ENCODE measurements at regions not wholly inside any gene's neighbourhood (a gene's known extent, or its start where the extent isn't known, plus 50 kb on each side); places are given as distances from the start of the nearest gene placed in this dataset.

- Histone ChIP-seq H3K27ac (ENCODE audit: insufficient read depth, low read depth, low read length, poor library complexity, severe bottlenecking) (no peak overlapping the region), H3K9me3 (ENCODE audit: control insufficient read depth, low read length) (no peaks in the 10 kb centered on the region), H3K4me1 (ENCODE audit: control insufficient read depth, insufficient read depth, low read length) (no peaks in the 10 kb centered on the region), H3K36me3 (ENCODE audit: control insufficient read depth, insufficient read depth, low read length) (no peaks in the 10 kb centered on the region), H3K27me3 (ENCODE audit: control insufficient read depth, insufficient read depth, low read length, poor library complexity, severe bottlenecking) (no peaks in the 10 kb centered on the region), H3K4me3 (ENCODE audit: insufficient read depth, low read depth, low read length) (no peak overlapping the region)
- 84 to 86% methylated on average over 6 to 9 of the region's 10 CpGs for WGBS, 2 experiments
Observed at GRCh38 chr1:5632814-5633213, 359.4 kb downstream of the NPHP4 start.

GRCh38 chr1:5632224-5632623 is 360.0 kb downstream of the NPHP4 start:
- Histone ChIP-seq H3K27me3 (ENCODE audit: control insufficient read depth, insufficient read depth, low read length, poor library complexity, severe bottlenecking) (no peaks in the 10 kb centered on the region), H3K36me3 (ENCODE audit: control insufficient read depth, insufficient read depth, low read length) (no peaks in the 10 kb centered on the region), H3K4me3 (ENCODE audit: insufficient read depth, low read depth, low read length) (no peak overlapping the region), H3K9me3 (ENCODE audit: control insufficient read depth, low read length) (no peaks in the 10 kb centered on the region), H3K27ac (ENCODE audit: insufficient read depth, low read depth, low read length, poor library complexity, severe bottlenecking) (no peak overlapping the region), H3K4me1 (ENCODE audit: control insufficient read depth, insufficient read depth, low read length) (no peaks in the 10 kb centered on the region)
- WGBS, 2 experiments: 59 to 67% methylated on average over 4 of the region's 4 CpGs

- H3K27ac ChIP-seq (ENCODE audit: insufficient read depth, low read depth, low read length, poor library complexity, severe bottlenecking): no peak overlapping the region
- H3K36me3 ChIP-seq (ENCODE audit: control insufficient read depth, insufficient read depth, low read length): no peaks in the 10 kb centered on the region
- no peak overlapping the region for H3K4me3 ChIP-seq (ENCODE audit: insufficient read depth, low read depth, low read length)
- H3K9me3 ChIP-seq (ENCODE audit: control insufficient read depth, low read length): no peaks in the 10 kb centered on the region
- H3K4me1 ChIP-seq (ENCODE audit: control insufficient read depth, insufficient read depth, low read length): no peaks in the 10 kb centered on the region
- no peaks in the 10 kb centered on the region for H3K27me3 ChIP-seq (ENCODE audit: control insufficient read depth, insufficient read depth, low read length, poor library complexity, severe bottlenecking)
- WGBS, 2 experiments: 97 to 100% methylated on average over 2 of the region's 2 CpGs
Observed at GRCh38 chr1:5628416-5628815, 363.8 kb downstream of the NPHP4 start.

GRCh38 chr1:5623399-5623798 is 368.8 kb downstream of the NPHP4 start:
- Histone ChIP-seq H3K36me3 (ENCODE audit: control insufficient read depth, insufficient read depth, low read length) (no peaks in the 10 kb centered on the region), H3K27me3 (ENCODE audit: control insufficient read depth, insufficient read depth, low read length, poor library complexity, severe bottlenecking) (no peaks in the 10 kb centered on the region), H3K4me1 (ENCODE audit: control insufficient read depth, insufficient read depth, low read length) (no peaks in the 10 kb centered on the region), H3K27ac (ENCODE audit: insufficient read depth, low read depth, low read length, poor library complexity, severe bottlenecking) (no peak overlapping the region), H3K9me3 (ENCODE audit: control insufficient read depth, low read length) (no peaks in the 10 kb centered on the region), H3K4me3 (ENCODE audit: insufficient read depth, low read depth, low read length) (no peak overlapping the region)
- 75 to 78% methylated on average over 6 of the region's 6 CpGs for WGBS, 2 experiments

GRCh38 chr1:5622412-5622811 is 369.8 kb downstream of the NPHP4 start:
- Histone ChIP-seq H3K27me3 (ENCODE audit: control insufficient read depth, insufficient read depth, low read length, poor library complexity, severe bottlenecking) (no peaks in the 10 kb centered on the region), H3K27ac (ENCODE audit: insufficient read depth, low read depth, low read length, poor library complexity, severe bottlenecking) (no peak overlapping the region), H3K4me3 (ENCODE audit: insufficient read depth, low read depth, low read length) (no peak overlapping the region), H3K9me3 (ENCODE audit: control insufficient read depth, low read length) (no peaks in the 10 kb centered on the region), H3K36me3 (ENCODE audit: control insufficient read depth, insufficient read depth, low read length) (no peaks in the 10 kb centered on the region), H3K4me1 (ENCODE audit: control insufficient read depth, insufficient read depth, low read length) (no peaks in the 10 kb centered on the region)
- 95 to 96% methylated on average over 5 to 7 of the region's 7 CpGs for WGBS, 2 experiments

GRCh38 chr1:5621692-5622091 is 370.5 kb downstream of the NPHP4 start:
- no peaks in the 10 kb centered on the region for H3K36me3 ChIP-seq (ENCODE audit: control insufficient read depth, insufficient read depth, low read length)
- no peaks in the 10 kb centered on the region for H3K27me3 ChIP-seq (ENCODE audit: control insufficient read depth, insufficient read depth, low read length, poor library complexity, severe bottlenecking)
- H3K9me3 ChIP-seq (ENCODE audit: control insufficient read depth, low read length): no peaks in the 10 kb centered on the region
- H3K27ac ChIP-seq (ENCODE audit: insufficient read depth, low read depth, low read length, poor library complexity, severe bottlenecking): no peak overlapping the region
- no peaks in the 10 kb centered on the region for H3K4me1 ChIP-seq (ENCODE audit: control insufficient read depth, insufficient read depth, low read length)
- 91 to 93% methylated on average over 8 of the region's 8 CpGs for WGBS, 2 experiments
- no peak overlapping the region for H3K4me3 ChIP-seq (ENCODE audit: insufficient read depth, low read depth, low read length)

- no peaks in the 10 kb centered on the region for H3K9me3 ChIP-seq (ENCODE audit: control insufficient read depth, low read length)
- H3K4me3 ChIP-seq (ENCODE audit: insufficient read depth, low read depth, low read length): no peak overlapping the region
- WGBS, 2 experiments: 21 to 22% methylated on average over 3 of the region's 3 CpGs
- H3K27ac ChIP-seq (ENCODE audit: insufficient read depth, low read depth, low read length, poor library complexity, severe bottlenecking): no peak overlapping the region
- H3K4me1 ChIP-seq (ENCODE audit: control insufficient read depth, insufficient read depth, low read length): no peaks in the 10 kb centered on the region
- no peaks in the 10 kb centered on the region for H3K27me3 ChIP-seq (ENCODE audit: control insufficient read depth, insufficient read depth, low read length, poor library complexity, severe bottlenecking)
- H3K36me3 ChIP-seq (ENCODE audit: control insufficient read depth, insufficient read depth, low read length): no peaks in the 10 kb centered on the region
Observed at GRCh38 chr1:5620997-5621396, 371.2 kb downstream of the NPHP4 start.

GRCh38 chr1:5620418-5620817 is 371.8 kb downstream of the NPHP4 start:
- no peak overlapping the region for H3K4me3 ChIP-seq (ENCODE audit: insufficient read depth, low read depth, low read length)
- H3K36me3 ChIP-seq (ENCODE audit: control insufficient read depth, insufficient read depth, low read length): no peaks in the 10 kb centered on the region
- no peak overlapping the region for H3K27ac ChIP-seq (ENCODE audit: insufficient read depth, low read depth, low read length, poor library complexity, severe bottlenecking)
- no peaks in the 10 kb centered on the region for H3K4me1 ChIP-seq (ENCODE audit: control insufficient read depth, insufficient read depth, low read length)
- WGBS, 2 experiments: 86 to 93% methylated on average over 3 of the region's 3 CpGs
- H3K9me3 ChIP-seq (ENCODE audit: control insufficient read depth, low read length): no peaks in the 10 kb centered on the region
- no peaks in the 10 kb centered on the region for H3K27me3 ChIP-seq (ENCODE audit: control insufficient read depth, insufficient read depth, low read length, poor library complexity, severe bottlenecking)

- no peaks in the 10 kb centered on the region for H3K4me1 ChIP-seq (ENCODE audit: control insufficient read depth, insufficient read depth, low read length)
- 94 to 98% methylated on average over 1 of the region's 1 CpG for WGBS, 2 experiments
- H3K36me3 ChIP-seq (ENCODE audit: control insufficient read depth, insufficient read depth, low read length): no peaks in the 10 kb centered on the region
- H3K9me3 ChIP-seq (ENCODE audit: control insufficient read depth, low read length): no peaks in the 10 kb centered on the region
- H3K27me3 ChIP-seq (ENCODE audit: control insufficient read depth, insufficient read depth, low read length, poor library complexity, severe bottlenecking): no peaks in the 10 kb centered on the region
- H3K27ac ChIP-seq (ENCODE audit: insufficient read depth, low read depth, low read length, poor library complexity, severe bottlenecking): no peak overlapping the region
- H3K4me3 ChIP-seq (ENCODE audit: insufficient read depth, low read depth, low read length): no peak overlapping the region
Observed at GRCh38 chr1:5619469-5619868, 372.8 kb downstream of the NPHP4 start.

- no peaks in the 10 kb centered on the region for H3K27me3 ChIP-seq (ENCODE audit: control insufficient read depth, insufficient read depth, low read length, poor library complexity, severe bottlenecking)
- H3K4me1 ChIP-seq (ENCODE audit: control insufficient read depth, insufficient read depth, low read length): no peaks in the 10 kb centered on the region
- H3K9me3 ChIP-seq (ENCODE audit: control insufficient read depth, low read length): no peaks in the 10 kb centered on the region
- no peak overlapping the region for H3K27ac ChIP-seq (ENCODE audit: insufficient read depth, low read depth, low read length, poor library complexity, severe bottlenecking)
- 61 to 63% methylated on average over 15 of the region's 15 CpGs for WGBS, 2 experiments
- H3K4me3 ChIP-seq (ENCODE audit: insufficient read depth, low read depth, low read length): no peak overlapping the region
- H3K36me3 ChIP-seq (ENCODE audit: control insufficient read depth, insufficient read depth, low read length): no peaks in the 10 kb centered on the region
Observed at GRCh38 chr1:5617546-5617945, 374.7 kb downstream of the NPHP4 start.

GRCh38 chr1:5617179-5617520 is 375.1 kb downstream of the NPHP4 start:
- no peaks in the 10 kb centered on the region for H3K27me3 ChIP-seq (ENCODE audit: control insufficient read depth, insufficient read depth, low read length, poor library complexity, severe bottlenecking)
- H3K4me1 ChIP-seq (ENCODE audit: control insufficient read depth, insufficient read depth, low read length): no peaks in the 10 kb centered on the region
- no peaks in the 10 kb centered on the region for H3K36me3 ChIP-seq (ENCODE audit: control insufficient read depth, insufficient read depth, low read length)
- H3K27ac ChIP-seq (ENCODE audit: insufficient read depth, low read depth, low read length, poor library complexity, severe bottlenecking): no peak overlapping the region
- no peak overlapping the region for H3K4me3 ChIP-seq (ENCODE audit: insufficient read depth, low read depth, low read length)
- H3K9me3 ChIP-seq (ENCODE audit: control insufficient read depth, low read length): no peaks in the 10 kb centered on the region
- 89 to 91% methylated on average over 6 of the region's 6 CpGs for WGBS, 2 experiments

All from ectodermal cell (in vitro differentiated cells).